ENCODE measurements at regions not wholly inside any gene's neighbourhood (a gene's known extent, or its start where the extent isn't known, plus 50 kb on each side); places are given as distances from the start of the nearest gene placed in this dataset.

DNA sequence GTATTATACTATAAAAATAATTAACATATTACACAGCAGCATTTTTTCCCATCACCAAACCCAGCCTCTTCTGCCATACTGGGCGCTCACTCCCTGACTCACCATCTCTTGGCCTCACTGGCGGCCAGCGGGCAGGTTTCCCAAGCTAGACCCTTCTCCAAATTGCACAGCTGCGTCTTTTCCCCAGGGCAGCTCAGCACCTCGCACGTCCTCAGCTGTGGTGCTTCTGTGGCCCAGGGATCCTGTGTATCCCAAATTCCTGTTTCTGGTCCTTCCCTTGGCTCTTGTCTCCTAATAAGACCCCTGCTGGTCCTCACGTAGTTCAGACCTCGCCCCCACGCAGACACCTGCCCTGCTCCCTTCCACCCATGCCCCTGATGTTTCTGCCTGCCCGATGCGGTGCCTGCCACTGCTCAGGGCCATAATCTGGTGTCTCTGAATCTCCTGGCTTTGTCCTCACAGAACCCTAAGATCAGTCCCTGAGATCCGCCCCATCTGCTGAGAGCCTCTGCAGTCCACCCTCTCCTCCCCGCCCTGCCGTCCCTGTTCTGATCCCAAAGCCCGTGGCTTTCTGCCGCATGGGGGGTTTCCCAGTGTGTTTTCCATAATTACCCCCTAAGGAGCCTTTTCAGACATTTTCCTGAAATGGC is 290.1 kb downstream of the TCERG1L start:
- Histone ChIP-seq H3K4me1 (ENCODE audit: control insufficient read depth, insufficient read depth, low read length) (no peaks in the 10 kb centered on the region), H2AFZ (replicated peaks; ENCODE audit: low read length, poor library complexity) (no peak overlapping the region), H3K14ac (replicated peaks; ENCODE audit: low read depth, low read length) (no peak overlapping the region), H3K4ac (ENCODE audit: low read depth, low read length) (no peak overlapping the region), H3K9me3 (ENCODE audit: control insufficient read depth, insufficient read depth, low read length) (peaks cover 53% of the 10 kb centered on the region), H3K79me1 (ENCODE audit: low read depth in 1 of 2, low read length in 2 of 2) (no peaks in the 10 kb centered on the region), H3K27ac (ENCODE audit: insufficient read depth, low read length) (no peak overlapping the region), H4K20me1 (ENCODE audit: insufficient read depth, low read length) (no peaks in the 10 kb centered on the region), H2AK5ac (ENCODE audit: low read depth, low read length) (no peak overlapping the region), H3K18ac (ENCODE audit: low read depth, low read length) (no peak overlapping the region), H2BK15ac (ENCODE audit: low read depth, low read length) (no peak overlapping the region), H2AK9ac (replicated peaks; ENCODE audit: low read depth, low read length, poor library complexity) (no peak overlapping the region), H3K9ac (ENCODE audit: low read depth, low read length) (no peak overlapping the region), H3K56ac (ENCODE audit: extremely low read depth, insufficient read depth, low read length) (no peak overlapping the region), H3K9me1 (ENCODE audit: insufficient read depth, low read length) (no peaks in the 10 kb centered on the region), H4K91ac (ENCODE audit: insufficient read depth, low read depth, low read length) (no peak overlapping the region), H3K27me3 (ENCODE audit: control insufficient read depth, insufficient read depth, low read length) (no peaks in the 10 kb centered on the region), H3K4me3 (ENCODE audit: insufficient read depth, low read depth, low read length) (no peak overlapping the region), H2BK5ac (ENCODE audit: low read depth, low read length, poor library complexity, severe bottlenecking) (no peak overlapping the region), H3K4me2 (ENCODE audit: low read depth, low read length) (no peak overlapping the region), H2BK120ac (ENCODE audit: low read depth, low read length) (no peak overlapping the region), H4K8ac (ENCODE audit: low read depth in 2 of 2, low read length in 2 of 2) (no peak overlapping the region), H3K23ac (ENCODE audit: low read depth, low read length) (no peak overlapping the region), H4K5ac (ENCODE audit: low read depth, low read length) (no peak overlapping the region), H3K36me3 (ENCODE audit: control insufficient read depth, insufficient read depth, low read length) (no peaks in the 10 kb centered on the region), H2BK20ac (ENCODE audit: low read depth, low read length) (no peak overlapping the region)
- 76% methylated on average over 10 of the region's 16 CpGs; no CpG with 5 or more reads in 1 of the 2 experiments for WGBS, 2 experiments (ENCODE audit: extremely low coverage in 2 of 2, insufficient read length in 1 of 2)
- in situ Hi-C loops (cut with MboI; ENCODE audit: low sequenced_read_pairs): no loop called here
- CTCF ChIA-PET: no interaction called here
- intact Hi-C loops (cut with micrococcal nuclease): no loop called here
- POLR2A ChIA-PET (ENCODE audit: unreplicated experiment): no interaction called here
- BruUV-seq (replicated peaks): no TSS peak
- dilution Hi-C loops (cut with HindIII; ENCODE audit: low sequenced_read_pairs, unreplicated experiment): no loop called here
- DNase-seq (no peak), ATAC-seq (ENCODE audit: low read depth) (no peak)
- TF ChIP-seq RCOR1 (IDR thresholded peaks at IDR 0.05; ENCODE audit: insufficient replicate concordance, low read length): no peak
